Suprapubic skin (tissue), 4 donors: ENCODE measurements at regions not wholly inside any gene's neighbourhood (a gene's known extent, or its start where the extent isn't known, plus 50 kb on each side); places are given as distances from the start of the nearest gene placed in this dataset.
A peak's percentile ranks its signal among the peaks of the same experiment; 100 is the strongest.

Experiments
- DNase-seq, 2 donors: peaks; one replicate each; pipeline ENCODE4 v3.0.0-alpha.2; 2019; ENCODE audit warnings: low spot score in 2 of 2
- H3K27ac ChIP-seq: fragments of 200-600 bp; sonication (generic); one replicate; pipeline ENCODE4 v1.5.1; 2019
- H3K27me3 ChIP-seq: fragments of 200-600 bp; sonication (generic); one replicate; pipeline ENCODE4 v1.5.1; 2019
- H3K36me3 ChIP-seq: fragments of 200-600 bp; sonication (generic); one replicate; pipeline ENCODE4 v1.5.1; 2019
- H3K4me1 ChIP-seq: fragments of 200-600 bp; sonication (generic); one replicate; pipeline ENCODE4 v1.5.1; 2019
- H3K4me3 ChIP-seq: fragments of 200-600 bp; sonication (generic); one replicate; pipeline ENCODE4 v1.5.1; 2019; ENCODE audit warnings: mild to moderate bottlenecking
- H3K9me3 ChIP-seq: fragments of 200-600 bp; sonication (generic); one replicate; pipeline ENCODE4 v1.5.1; 2019
- CTCF ChIP-seq, 2 donors: fragments of 200-600 bp in 1 of 2; fragments of 450-650 bp in 1 of 2; sonication (generic) in 1 of 2; IDR thresholded peaks; one replicate each; pipeline ENCODE4 v1.5.1; 2016 to 2019; ENCODE audit warnings: antibody characterized with exemption in 2 of 2, mild to moderate bottlenecking in 1 of 2, moderate library complexity in 1 of 2
- EP300 ChIP-seq: sonication (generic); formaldehyde crosslinking; IDR thresholded peaks from one replicate; pipeline ENCODE4 v1.6.1; 2017; ENCODE audit warnings: antibody characterized with exemption
- POLR2A ChIP-seq, 2 donors: fragments of 450-650 bp; IDR thresholded peaks; one replicate each; pipeline ENCODE4 v1.6.1; 2017; ENCODE audit warnings: antibody characterized with exemption in 2 of 2, mild to moderate bottlenecking in 2 of 2, moderate library complexity in 2 of 2
- POLR2AphosphoS5 ChIP-seq, 3 donors: sonication (generic); formaldehyde crosslinking; IDR thresholded peaks; one replicate each; pipeline ENCODE4 v1.6.1; 2017; ENCODE audit warnings: antibody characterized with exemption in 3 of 3
- WGBS: methylation state at CpG from one replicate; pipeline ENCODE4 v1.1.5; 2018; 5-methylcytosine and 5-hydroxymethylcytosine counted together

- H3K4me3 ChIP-seq = no peak overlapping the region
- no peak overlapping the region for H3K27ac ChIP-seq
- no peak for TF ChIP-seq CTCF (IDR thresholded peaks at IDR 0.05)
- H3K4me1 ChIP-seq = no peaks in the 10 kb centered on the region
- H3K27me3 ChIP-seq = no peaks in the 10 kb centered on the region
- no peaks in the 10 kb centered on the region for H3K36me3 ChIP-seq
- 89% methylated on average over 4 of the region's 8 CpGs for WGBS
- peak; percentile 25 to 47 for DNase-seq
- H3K9me3 ChIP-seq = peaks cover 4% of the 10 kb centered on the region
Observed at GRCh38 chr6:170000071-170000843, 248.8 kb downstream of the ERMARD start.

- Histone ChIP-seq H3K4me1 (no peaks in the 10 kb centered on the region), H3K9me3 (peaks cover 4% of the 10 kb centered on the region), H3K27ac (no peak overlapping the region), H3K4me3 (no peak overlapping the region), H3K27me3 (no peaks in the 10 kb centered on the region), H3K36me3 (no peaks in the 10 kb centered on the region)
- no peak for DNase-seq
- no peak for TF ChIP-seq POLR2AphosphoS5 (IDR thresholded peaks at IDR 0.05)
- no peak for TF ChIP-seq CTCF (IDR thresholded peaks at IDR 0.05)
- no peak for TF ChIP-seq EP300
- TF ChIP-seq POLR2A (IDR thresholded peaks at IDR 0.05) = no peak
- 82% methylated on average over 7 of the region's 7 CpGs for WGBS
Observed at GRCh38 chr6:169999367-169999766, 247.9 kb downstream of the ERMARD start.

- Histone ChIP-seq H3K36me3 (no peaks in the 10 kb centered on the region), H3K4me1 (no peaks in the 10 kb centered on the region), H3K9me3 (peaks cover 4% of the 10 kb centered on the region), H3K27me3 (no peaks in the 10 kb centered on the region), H3K27ac (no peak overlapping the region), H3K4me3 (no peak overlapping the region)
- TF ChIP-seq CTCF (IDR thresholded peaks at IDR 0.05) (no peak), POLR2AphosphoS5 (IDR thresholded peaks at IDR 0.05) (no peak), POLR2A (IDR thresholded peaks at IDR 0.05) (no peak), EP300 (no peak)
- WGBS = 91% methylated on average over 7 of the region's 7 CpGs
- peak in 1 of 2 donors; percentile 29 for DNase-seq
Observed at GRCh38 chr6:169998457-169998856, 247.0 kb downstream of the ERMARD start.

DNA sequence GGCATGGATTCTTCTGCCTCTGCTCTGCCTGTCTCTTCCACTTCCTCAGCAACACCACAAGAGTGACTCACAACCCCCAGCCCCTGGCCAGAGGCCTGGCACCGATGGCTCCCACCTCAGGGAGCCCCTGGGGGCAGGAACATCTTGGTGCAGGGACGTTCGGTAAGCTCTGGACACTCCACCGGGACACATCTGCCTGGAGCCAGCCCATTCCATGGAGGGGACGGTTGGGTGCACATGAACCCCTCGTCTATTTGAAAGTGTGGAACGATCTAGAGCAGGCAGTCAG is 246.5 kb downstream of the ERMARD start:
- Histone ChIP-seq H3K4me1 (peaks cover 2% of the 10 kb centered on the region), H3K27ac (no peak overlapping the region), H3K4me3 (no peak overlapping the region), H3K36me3 (no peaks in the 10 kb centered on the region), H3K9me3 (peaks cover 3% of the 10 kb centered on the region), H3K27me3 (no peaks in the 10 kb centered on the region)
- no peak for DNase-seq
- no peak for TF ChIP-seq CTCF (IDR thresholded peaks at IDR 0.05)
- no peak for TF ChIP-seq POLR2A (IDR thresholded peaks at IDR 0.05)
- no peak for TF ChIP-seq POLR2AphosphoS5 (IDR thresholded peaks at IDR 0.05)
- no peak for TF ChIP-seq EP300
- WGBS = 80% methylated on average over 7 of the region's 7 CpGs

- no peak overlapping the region for H3K4me3 ChIP-seq
- TF ChIP-seq POLR2A (IDR thresholded peaks at IDR 0.05) = no peak
- TF ChIP-seq EP300 = no peak
- no peak for TF ChIP-seq CTCF (IDR thresholded peaks at IDR 0.05)
- no peak for TF ChIP-seq POLR2AphosphoS5 (IDR thresholded peaks at IDR 0.05)
- H3K27ac ChIP-seq = no peak overlapping the region
- H3K9me3 ChIP-seq = no peaks in the 10 kb centered on the region
- peaks cover 3% of the 10 kb centered on the region for H3K4me1 ChIP-seq
- 95% methylated on average over 11 of the region's 11 CpGs for WGBS
- H3K27me3 ChIP-seq = no peaks in the 10 kb centered on the region
- DNase-seq = peak; percentile 48 to 59
- no peaks in the 10 kb centered on the region for H3K36me3 ChIP-seq
Observed at GRCh38 chr6:169997187-169997929, 245.9 kb downstream of the ERMARD start.
